ENCODE measurements at regions not wholly inside any gene's neighbourhood (a gene's known extent, or its start where the extent isn't known, plus 50 kb on each side); places are given as distances from the start of the nearest gene placed in this dataset.

- no peak for TF ChIP-seq RFXANK (CRISPR knock-in tag; IDR thresholded peaks at IDR 0.05)
Measured at GRCh38 chr4:38547052-38547451, 116.9 kb upstream of the KLF3 start (continued).

GRCh38 chr4:38548256-38548655 lies 115.7 kb upstream of the KLF3 start:
- H3K79me2 ChIP-seq (ENCODE audit: insufficient read depth, low read length), result no peaks in the 10 kb centered on the region
- BruUV-seq (replicated peaks), result no TSS peak
- H3K4me3 ChIP-seq (replicated peaks in 1 of 3; ENCODE audit: insufficient read depth in 1 of 3, low read depth in 2 of 3, low read length in 3 of 3), result no peak overlapping the region
- POLR2A ChIA-PET, result no interaction called here
- intact Hi-C loops (cut with micrococcal nuclease; ENCODE audit: unreplicated experiment), result no loop called here
- no peak overlapping the region for H3K9ac ChIP-seq (ENCODE audit: insufficient read depth, low read depth, low read length)
- no peaks in the 10 kb centered on the region for H3K36me3 ChIP-seq (replicated peaks in 1 of 2; ENCODE audit: control insufficient read depth in 1 of 2, insufficient read depth in 2 of 2, low read length in 2 of 2)
- FAIRE-seq, result no peak
- in situ Hi-C loops (cut with HindIII; ENCODE audit: extremely low pct_ligation_motif_present, low pct_unique_long_range_greater_than_20kb), result no loop called here
- DNase-seq (ENCODE audit: low spot score), result no peak
- no peaks in the 10 kb centered on the region for H4K20me1 ChIP-seq (ENCODE audit: insufficient read depth, low read length)
- no peak overlapping the region for H2AFZ ChIP-seq (ENCODE audit: low read length)
- H3K9me3 ChIP-seq (ENCODE audit: low read length), result no peaks in the 10 kb centered on the region
- 73% methylated on average over 3 of the region's 3 CpGs for whole genome bisulfite sequencing (ENCODE audit: low lambda C conversion rate)
- H3K4me2 ChIP-seq (ENCODE audit: low read depth, low read length), result no peak overlapping the region
- CTCF ChIA-PET (ENCODE audit: low intra/inter-chr PET ratio, low total read pairs), result no interaction called here
- no peak for TF ChIP-seq PLRG1 (conservative IDR thresholded peaks at IDR 0.05)
- no peak for TF ChIP-seq PRPF4 (IDR thresholded peaks at IDR 0.05; ENCODE audit: low read depth, low read length, poor library complexity, severe bottlenecking)
- TF ChIP-seq CEBPB (IDR thresholded peaks at IDR 0.05; ENCODE audit: borderline replicate concordance, low read depth, low read length), result peak; percentile 61; the same call in 1 of the 2 replicates
- ATAC-seq, result no peak
- H3K27ac ChIP-seq (ENCODE audit: extremely low read length, insufficient read depth, low read length), result no peak overlapping the region
- no peaks in the 10 kb centered on the region for H3K4me1 ChIP-seq (ENCODE audit: insufficient read depth, low read length)
- no peaks in the 10 kb centered on the region; a peak in 1 of 5 replicates for H3K27me3 ChIP-seq (ENCODE audit: control insufficient read depth in 1 of 2, insufficient read depth in 2 of 2, low read length in 2 of 2)

GRCh38 chr4:38559374-38559773 lies 104.6 kb upstream of the KLF3 start:
- no peaks in the 10 kb centered on the region for H3K36me3 ChIP-seq (replicated peaks in 1 of 2; ENCODE audit: control insufficient read depth in 1 of 2, insufficient read depth in 2 of 2, low read length in 2 of 2)
- H3K79me2 ChIP-seq (ENCODE audit: insufficient read depth, low read length), result no peaks in the 10 kb centered on the region
- no peaks in the 10 kb centered on the region for H3K27me3 ChIP-seq (ENCODE audit: control insufficient read depth in 1 of 2, insufficient read depth in 2 of 2, low read length in 2 of 2)
- H3K4me3 ChIP-seq (replicated peaks in 1 of 3; ENCODE audit: insufficient read depth in 1 of 3, low read depth in 2 of 3, low read length in 3 of 3), result no peak overlapping the region
- peak overlapping the region; percentile 33 for H3K4me2 ChIP-seq (ENCODE audit: low read depth, low read length)
- DNase-seq (ENCODE audit: low spot score) (no peak), ATAC-seq (peak; percentile 38; the same call in 2 of the 3 replicates), FAIRE-seq (no peak)
- no peak overlapping the region for H3K27ac ChIP-seq (ENCODE audit: extremely low read length, insufficient read depth, low read length)
- H3K4me1 ChIP-seq (ENCODE audit: insufficient read depth, low read length), result peaks cover 37% of the 10 kb centered on the region
- peaks cover 7% of the 10 kb centered on the region for H3K9me3 ChIP-seq (ENCODE audit: low read length)
- in situ Hi-C loops (cut with HindIII; ENCODE audit: extremely low pct_ligation_motif_present, low pct_unique_long_range_greater_than_20kb), result no loop called here
- no peak overlapping the region for H3K9ac ChIP-seq (ENCODE audit: insufficient read depth, low read depth, low read length)
- H2AFZ ChIP-seq (ENCODE audit: low read length), result no peak overlapping the region
- H4K20me1 ChIP-seq (ENCODE audit: insufficient read depth, low read length), result no peaks in the 10 kb centered on the region
- TF ChIP-seq ZNF281 (CRISPR knock-in tag; IDR thresholded peaks at IDR 0.05; ENCODE audit: borderline replicate concordance) (peak; percentile 35; the same call in 1 of the 2 replicates), HNF4A (CRISPR knock-in tag; IDR thresholded peaks at IDR 0.05) (peak; percentile 10; the same call in 1 of the 2 replicates), PRDM4 (CRISPR knock-in tag; IDR thresholded peaks at IDR 0.05; ENCODE audit: borderline replicate concordance) (no peak)
- BruUV-seq (replicated peaks), result no TSS peak
- ChIA-PET CTCF (ENCODE audit: low intra/inter-chr PET ratio, low total read pairs) (no interaction called here), POLR2A (no interaction called here)
- 27% methylated on average over 6 of the region's 6 CpGs for WGBS (ENCODE audit: low lambda C conversion rate)
- intact Hi-C loops (cut with micrococcal nuclease; ENCODE audit: unreplicated experiment), result no loop called here
